WTC11 (cell line): ENCODE measurements at regions not wholly inside any gene's neighbourhood (a gene's known extent, or its start where the extent isn't known, plus 50 kb on each side); places are given as distances from the start of the nearest gene placed in this dataset.

ENCODE experiments used
- ATAC-seq: fragments of 200-7000 bp; cut with Tn5 transposase; 2 replicates; pipeline ENCODE4 v1.10.0; 2021; ENCODE audit warnings: mild to moderate bottlenecking, moderate library complexity
- CTCF ChIA-PET: fragments of 300-600 bp; sonication (Branson Sonifier 250); formaldehyde crosslinking; loops from one replicate; lab custom pipeline; 2021; ENCODE audit warnings: antibody characterized with exemption; lab: Charles Lee
- POLR2A ChIA-PET: fragments of 350-600 bp; sonication (Branson Sonifier 250); formaldehyde crosslinking; loops from one replicate; lab custom pipeline; 2021; ENCODE audit warnings: antibody characterized with exemption; lab: Charles Lee
- DNase-seq: peaks from one replicate; pipeline ENCODE4 v3.0.0; 2021; ENCODE audit warnings: low spot score
- H3K27ac Mint-ChIP-seq: 2 replicates; pipeline ENCODE4 v1.8.0; 2021; ENCODE audit warnings: mixed read lengths
- H3K27me3 Mint-ChIP-seq: 2 replicates; pipeline ENCODE4 v1.8.0; 2021; ENCODE audit warnings: low read depth, mild to moderate bottlenecking, moderate library complexity, mixed read lengths
- H3K36me3 Mint-ChIP-seq: 2 replicates; pipeline ENCODE4 v1.8.0; 2021; ENCODE audit warnings: mixed read lengths
- H3K4me1 Mint-ChIP-seq: 2 replicates; pipeline ENCODE4 v1.8.0; 2022; ENCODE audit warnings: mixed read lengths
- H3K4me3 Mint-ChIP-seq: 2 replicates; pipeline ENCODE4 v1.8.0; 2021; ENCODE audit warnings: mild to moderate bottlenecking, moderate library complexity, mixed read lengths
- H3K9me3 Mint-ChIP-seq: 2 replicates; pipeline ENCODE4 v1.8.0; 2021; ENCODE audit warnings: mixed read lengths
- AR ChIP-seq: fragments of 250-450 bp; sonication (Bioruptor Pico); IDR thresholded peaks from 2 replicates; pipeline ENCODE4 v1.9.0; 2021; ENCODE audit warnings: mild to moderate bottlenecking
- CDX4 ChIP-seq: fragments of 250-450 bp; sonication (Bioruptor Pico); IDR thresholded peaks from 2 replicates; pipeline ENCODE4 v1.9.0; 2021; ENCODE audit warnings: moderate library complexity, mild to moderate bottlenecking, inconsistent platforms, borderline replicate concordance
- ERG ChIP-seq: fragments of 250-450 bp; sonication (Bioruptor Pico); IDR thresholded peaks from 2 replicates; pipeline ENCODE4 v1.8.0; 2021; ENCODE audit warnings: mild to moderate bottlenecking
- FOXP4 ChIP-seq: sonication (generic); formaldehyde crosslinking; IDR thresholded peaks from 2 replicates; pipeline ENCODE4 v1.8.0; 2022; ENCODE audit warnings: mild to moderate bottlenecking, missing genetic modification reagents
- PRDM15 ChIP-seq: sonication (generic); formaldehyde crosslinking; IDR thresholded peaks from 2 replicates; pipeline ENCODE4 v1.8.0; 2022; ENCODE audit warnings: missing genetic modification reagents
- ZMAT4 ChIP-seq: fragments of 250-450 bp; sonication (Bioruptor Pico); IDR thresholded peaks from 2 replicates; pipeline ENCODE4 v1.9.0; 2021; ENCODE audit warnings: mild to moderate bottlenecking
- ZNF396 ChIP-seq: fragments of 250-450 bp; sonication (Bioruptor Pico); IDR thresholded peaks from 2 replicates; pipeline ENCODE4 v1.8.0; 2021; ENCODE audit warnings: mild to moderate bottlenecking, moderate library complexity, borderline replicate concordance
- ZNF532 ChIP-seq: fragments of 250-450 bp; sonication (Bioruptor Pico); IDR thresholded peaks from 2 replicates; pipeline ENCODE4 v1.9.0; 2021; ENCODE audit warnings: mild to moderate bottlenecking, borderline replicate concordance
- ZSCAN18 ChIP-seq: fragments of 250-450 bp; sonication (Bioruptor Pico); IDR thresholded peaks from 2 replicates; pipeline ENCODE4 v2.1.2; 2022; ENCODE audit warnings: mild to moderate bottlenecking, moderate library complexity

GRCh38 chr18:73577365-73577764 lies 570.3 kb downstream of the FBXO15 start:
- H3K9me3 Mint-ChIP-seq = peaks cover 8% of the 10 kb centered on the region
- POLR2A ChIA-PET = no interaction called here
- CTCF ChIA-PET = no interaction called here
- DNase-seq (no peak), ATAC-seq (no peak)
- no peaks in the 10 kb centered on the region for H3K4me1 Mint-ChIP-seq
- no peak overlapping the region for H3K27ac Mint-ChIP-seq
- H3K36me3 Mint-ChIP-seq = no peaks in the 10 kb centered on the region
- TF ChIP-seq PRDM15 (CRISPR knock-in tag) = no peak
- no peak for TF ChIP-seq ERG (CRISPR knock-in tag)
- no peak for TF ChIP-seq ZNF532 (CRISPR knock-in tag)
- TF ChIP-seq, all 79 proteins: peak for 0
- no peaks in the 10 kb centered on the region for H3K27me3 Mint-ChIP-seq
- no peak overlapping the region for H3K4me3 Mint-ChIP-seq

GRCh38 chr18:73563901-73564472 lies 583.6 kb downstream of the FBXO15 start:
- no peak overlapping the region for H3K27ac Mint-ChIP-seq
- H3K27me3 Mint-ChIP-seq = no peaks in the 10 kb centered on the region
- DNase-seq (no peak), ATAC-seq (no peak)
- TF ChIP-seq CDX4 = no peak
- TF ChIP-seq ZMAT4 (CRISPR knock-in tag) = no peak
- no peak for TF ChIP-seq ZSCAN18 (CRISPR knock-in tag)
- TF ChIP-seq FOXP4 (CRISPR knock-in tag) = no peak
- no peak for TF ChIP-seq ZNF396
- TF ChIP-seq AR (CRISPR knock-in tag) = no peak
- H3K4me1 Mint-ChIP-seq = peaks cover 3% of the 10 kb centered on the region; the same call in 1 of the 2 replicates
- no peak overlapping the region for H3K4me3 Mint-ChIP-seq
- H3K36me3 Mint-ChIP-seq = no peaks in the 10 kb centered on the region
- POLR2A ChIA-PET = no interaction called here
- CTCF ChIA-PET = no interaction called here
- no peaks in the 10 kb centered on the region for H3K9me3 Mint-ChIP-seq
